ENCODE measurements at regions not wholly inside any gene's neighbourhood (a gene's known extent, or its start where the extent isn't known, plus 50 kb on each side); places are given as distances from the start of the nearest gene placed in this dataset.

DNA sequence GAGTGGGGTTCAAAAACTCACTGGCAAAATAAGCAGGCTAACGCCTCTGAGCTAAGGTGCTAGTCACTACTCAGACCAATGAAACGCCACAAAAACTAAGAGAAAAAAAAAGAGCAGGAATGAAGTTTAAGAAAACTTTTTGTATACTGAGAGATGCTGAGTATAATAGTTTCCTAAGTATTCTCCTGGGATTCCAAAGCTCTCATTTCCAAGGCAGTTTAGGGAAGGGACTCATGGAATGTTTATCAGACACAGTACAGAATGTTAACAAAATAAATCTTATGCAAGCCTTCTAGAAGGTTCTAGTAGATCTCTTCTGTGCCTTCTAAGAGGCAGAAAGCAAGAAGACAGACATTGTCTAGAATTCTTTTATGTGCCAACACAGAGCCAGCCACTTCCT is 361.9 kb downstream of the MTRR start:
- Histone ChIP-seq H3K9me3 (ENCODE audit: insufficient read depth in 2 of 2, low read depth in 1 of 2, low read length in 1 of 2) (no peaks in the 10 kb centered on the region), H2BK120ac (replicated peaks; ENCODE audit: low read depth, low read length) (no peak overlapping the region), H3K4me1 (replicated peaks in 1 of 4; ENCODE audit: control insufficient read depth in 3 of 4, insufficient read depth in 4 of 4, low read length in 3 of 4) (no peaks in the 10 kb centered on the region), H3K79me1 (ENCODE audit: low read depth, low read length) (no peaks in the 10 kb centered on the region), H2BK15ac (ENCODE audit: low read length) (no peak overlapping the region), H3K4ac (replicated peaks; ENCODE audit: insufficient read length, low read depth, low read length) (no peak overlapping the region), H3K56ac (replicated peaks; ENCODE audit: insufficient read length, low read depth, low read length) (no peak overlapping the region), H2AK5ac (ENCODE audit: low read depth, low read length) (no peak overlapping the region), H3K27ac (ENCODE audit: low read depth, low read length) (no peak overlapping the region), H2AFZ (ENCODE audit: low read length) (no peak overlapping the region), H2BK12ac (ENCODE audit: low read depth, low read length) (no peak overlapping the region), H3K4me2 (ENCODE audit: insufficient read depth in 1 of 2, low read depth in 2 of 2, low read length in 2 of 2) (no peak overlapping the region), H3K4me3 (ENCODE audit: extremely low read depth in 1 of 4, insufficient read depth in 2 of 4, low read depth in 3 of 4, low read length in 4 of 4) (no peak overlapping the region), H3K36me3 (ENCODE audit: control insufficient read depth in 2 of 4, insufficient read depth in 4 of 4, low read length in 3 of 4) (no peaks in the 10 kb centered on the region), H3K23ac (ENCODE audit: insufficient read length) (no peak overlapping the region), H2BK5ac (ENCODE audit: low read depth, low read length) (no peak overlapping the region), H3K14ac (ENCODE audit: insufficient read length) (no peak overlapping the region), H4K20me1 (replicated peaks in 1 of 2; ENCODE audit: control insufficient read depth in 1 of 2, insufficient read depth in 2 of 2, low read length in 2 of 2) (no peaks in the 10 kb centered on the region), H3K9ac (replicated peaks in 1 of 4; ENCODE audit: extremely low read depth in 1 of 4, low read depth in 3 of 4, low read length in 3 of 4) (no peak overlapping the region), H4K8ac (ENCODE audit: extremely low read depth, insufficient read depth, low read length) (no peak overlapping the region), H3K18ac (ENCODE audit: extremely low read depth, low read length) (no peak overlapping the region), H2BK20ac (ENCODE audit: low read length) (no peak overlapping the region), H4K5ac (ENCODE audit: insufficient read length, low read depth, low read length) (no peak overlapping the region), H3K23me2 (ENCODE audit: low read depth, low read length) (no peaks in the 10 kb centered on the region), H4K91ac (replicated peaks; ENCODE audit: insufficient read length, low read length) (no peak overlapping the region), H3K27me3 (replicated peaks in 1 of 4; ENCODE audit: control insufficient read depth in 3 of 4, extremely low read depth in 1 of 4, insufficient read depth in 3 of 4, low read length in 3 of 4) (no peaks in the 10 kb centered on the region), H3K79me2 (ENCODE audit: control insufficient read depth in 1 of 2, insufficient read depth in 2 of 2, low read length in 2 of 2) (no peaks in the 10 kb centered on the region)
- FAIRE-seq (no peak), DNase-seq (ENCODE audit: low read depth in 1 of 2, low spot score in 2 of 2) (no peak)
- ChIA-PET POLR2A (ENCODE audit: partially characterized antibody) (no interaction called here), CTCF (ENCODE audit: partially characterized antibody) (interaction anchor here (0.6 kb wide), 1 partner anchor 830 kb away, joined by 3 read pairs; no protein-coding TSS in a partner anchor)
- 85% methylated on average over 2 of the region's 2 CpGs; no CpG with 5 or more reads in 1 of the 2 experiments for WGBS, 2 experiments (ENCODE audit: extremely low coverage in 1 of 2, insufficient coverage in 1 of 2, insufficient read length in 1 of 2, insufficient replicate concordance in 2 of 2, low coverage in 1 of 2, low lambda C conversion rate in 2 of 2, missing lambda C conversion rate in 1 of 2)
- TF ChIP-seq CTBP2 (IDR thresholded peaks at IDR 0.05; ENCODE audit: borderline replicate concordance, insufficient read depth, insufficient read length, low read length) (no peak), RAD21 (IDR thresholded peaks at IDR 0.05 in 1 of 2, conservative IDR thresholded peaks at IDR 0.05 in 1 of 2; ENCODE audit: low read depth in 2 of 2, low read length in 2 of 2) (no peak), JUND (IDR thresholded peaks at IDR 0.05; ENCODE audit: low read length) (no peak), CEBPB (IDR thresholded peaks at IDR 0.05; ENCODE audit: low read depth, low read length) (no peak), JUN (IDR thresholded peaks at IDR 0.05; ENCODE audit: low read depth, low read length) (no peak), SIRT6 (IDR thresholded peaks at IDR 0.05; ENCODE audit: low read length) (no peak), TAF7 (optimal IDR thresholded peaks at IDR 0.05; ENCODE audit: borderline replicate concordance, low read depth, low read length) (no peak), TCF12 (IDR thresholded peaks at IDR 0.05; ENCODE audit: low read depth, low read length) (no peak), SUZ12 (IDR thresholded peaks at IDR 0.05; ENCODE audit: low read length) (no peak), KDM1A (IDR thresholded peaks at IDR 0.05; ENCODE audit: borderline replicate concordance, low read length) (no peak), BACH1 (IDR thresholded peaks at IDR 0.05; ENCODE audit: low read length) (no peak), PHF8 (conservative IDR thresholded peaks at IDR 0.05; ENCODE audit: low read depth, low read length) (no peak), ZNF274 (IDR thresholded peaks at IDR 0.05; ENCODE audit: borderline replicate concordance, extremely low read depth, low read length) (no peak)
- TF ChIP-seq, protein P1, sequence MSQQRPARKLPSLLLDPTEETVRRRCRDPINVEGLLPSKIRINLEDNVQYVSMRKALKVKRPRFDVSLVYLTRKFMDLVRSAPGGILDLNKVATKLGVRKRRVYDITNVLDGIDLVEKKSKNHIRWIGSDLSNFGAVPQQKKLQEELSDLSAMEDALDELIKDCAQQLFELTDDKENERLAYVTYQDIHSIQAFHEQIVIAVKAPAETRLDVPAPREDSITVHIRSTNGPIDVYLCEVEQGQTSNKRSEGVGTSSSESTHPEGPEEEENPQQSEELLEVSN (IDR thresholded peaks at IDR 0.05), result no peak

Measured in H1 (cell line).